CD4-positive, alpha-beta T cell (primary cell): ENCODE measurements at regions not wholly inside any gene's neighbourhood (a gene's known extent, or its start where the extent isn't known, plus 50 kb on each side); places are given as distances from the start of the nearest gene placed in this dataset.

Experiments used
- ATAC-seq: fragments of 200-7000 bp; cut with Tn5 transposase; one replicate; pipeline ENCODE4 v1.10.0; 2022; ENCODE audit warnings: mild to moderate bottlenecking; ENCODE audit not compliant: poor library complexity
- CTCF ChIA-PET: fragments of 350-600 bp; sonication (Branson Sonifier 250); formaldehyde crosslinking; loops from one replicate; lab custom pipeline; 2021; ENCODE audit warnings: antibody characterized with exemption, inconsistent platforms; lab: Charles Lee
- POLR2A ChIA-PET: fragments of 350-600 bp; sonication (Branson Sonifier 250); formaldehyde crosslinking; loops from one replicate; lab custom pipeline; 2021; ENCODE audit warnings: antibody characterized with exemption, inconsistent platforms; lab: Charles Lee
- DNase-seq, 14 experiments: peaks; one replicate each; pipeline ENCODE4 v3.0.0-alpha.2; 2013 to 2020; ENCODE audit warnings: mixed read lengths in 2 of 14
- H3K27ac ChIP-seq, 2 donors: one replicate each; pipeline versions ENCODE4 v1.5.1 to v1.7.0; 2013; ENCODE audit warnings: low read length in 2 of 2, low read depth in 1 of 2, mild to moderate bottlenecking in 1 of 2
- H3K27me3 ChIP-seq, 2 experiments: 1 replicate in 1 of 2; 2 replicates in 1 of 2; pipeline versions ENCODE4 v1.6.1 to v1.7.0; 2013; ENCODE audit warnings: low read length in 2 of 2, control low read depth in 1 of 2, mild to moderate bottlenecking in 1 of 2, moderate library complexity in 1 of 2; ENCODE audit not compliant: insufficient read depth in 2 of 2, control insufficient read depth in 1 of 2
- H3K36me3 ChIP-seq: one replicate; pipeline ENCODE4 v1.6.1; 2013; ENCODE audit warnings: low read length, control low read depth; ENCODE audit not compliant: insufficient read depth
- H3K4me1 ChIP-seq: one replicate; pipeline ENCODE4 v1.6.1; 2013; ENCODE audit warnings: low read length, control low read depth; ENCODE audit not compliant: insufficient read depth
- H3K4me3 ChIP-seq: one replicate; pipeline ENCODE4 v1.5.1; 2013; ENCODE audit warnings: mild to moderate bottlenecking, low read length, moderate library complexity
- H3K9me3 ChIP-seq, 2 experiments: 1 replicate in 1 of 2; 2 replicates in 1 of 2; pipeline versions ENCODE4 v1.6.1 to v1.7.0; 2013; ENCODE audit warnings: low read length in 2 of 2, mild to moderate bottlenecking in 2 of 2, control low read depth in 1 of 2, moderate library complexity in 1 of 2; ENCODE audit not compliant: control insufficient read depth in 1 of 2, insufficient read depth in 1 of 2
- H3K27ac Mint-ChIP-seq: one replicate; pipeline ENCODE4 v1.8.0; 2020; ENCODE audit warnings: mixed read lengths
- H3K27me3 Mint-ChIP-seq: one replicate; pipeline ENCODE4 v1.8.0; 2021; ENCODE audit warnings: mixed read lengths
- H3K36me3 Mint-ChIP-seq: one replicate; pipeline ENCODE4 v1.8.0; 2021; ENCODE audit warnings: low read depth, mixed read lengths
- H3K4me1 Mint-ChIP-seq: one replicate; pipeline ENCODE4 v1.8.0; 2021; ENCODE audit warnings: low read depth, mixed read lengths
- H3K4me3 Mint-ChIP-seq: one replicate; pipeline ENCODE4 v1.8.0; 2020; ENCODE audit warnings: mild to moderate bottlenecking, mixed read lengths
- H3K9me3 Mint-ChIP-seq: one replicate; pipeline ENCODE4 v1.8.0; 2020; ENCODE audit warnings: mixed read lengths
- intact Hi-C, 2 experiments: fragments of 100-400 bp; cut with DNase I in 1 of 2; cut with micrococcal nuclease in 1 of 2; formaldehyde crosslinking; loops; one replicate each; pipeline versions ENCODE4 v1.15.1 to v1.9.0; 2023 to 2025; cut with DNase I, micrococcal nuclease
- TF ChIP-seq, protein P1 (sequence below): fragments of 200-600 bp; IDR thresholded peaks from one replicate; pipeline ENCODE4 v1.8.0; 2022; ENCODE audit warnings: antibody characterized with exemption, mild to moderate bottlenecking

DNA sequence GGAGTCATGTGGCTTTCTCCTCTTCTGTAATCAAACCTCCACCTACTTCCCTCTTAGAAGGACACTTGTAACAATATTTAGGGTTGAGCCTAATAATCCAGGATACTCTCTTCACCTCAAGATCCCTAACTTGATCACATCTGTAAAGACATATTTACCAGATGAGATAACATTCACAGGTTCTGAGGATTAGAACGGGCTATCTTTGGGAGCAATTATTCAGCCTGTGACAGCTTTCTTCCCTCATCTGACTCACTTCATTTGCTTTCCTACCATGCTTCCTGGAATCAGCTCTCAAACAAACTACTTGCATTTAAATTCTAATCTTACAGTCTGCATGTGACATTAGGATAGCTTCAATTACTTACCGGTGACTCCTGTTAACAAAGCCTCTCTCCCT is 133.5 kb upstream of the NDST3 start:
- Histone ChIP-seq H3K4me1 (no peaks in the 10 kb centered on the region), H3K27ac (no peak overlapping the region), H3K4me3 (no peak overlapping the region), H3K27me3 (no peaks in the 10 kb centered on the region), H3K36me3 (no peaks in the 10 kb centered on the region), H3K9me3 (no peaks in the 10 kb centered on the region)
- no peak for DNase-seq
- TF ChIP-seq, protein P1, sequence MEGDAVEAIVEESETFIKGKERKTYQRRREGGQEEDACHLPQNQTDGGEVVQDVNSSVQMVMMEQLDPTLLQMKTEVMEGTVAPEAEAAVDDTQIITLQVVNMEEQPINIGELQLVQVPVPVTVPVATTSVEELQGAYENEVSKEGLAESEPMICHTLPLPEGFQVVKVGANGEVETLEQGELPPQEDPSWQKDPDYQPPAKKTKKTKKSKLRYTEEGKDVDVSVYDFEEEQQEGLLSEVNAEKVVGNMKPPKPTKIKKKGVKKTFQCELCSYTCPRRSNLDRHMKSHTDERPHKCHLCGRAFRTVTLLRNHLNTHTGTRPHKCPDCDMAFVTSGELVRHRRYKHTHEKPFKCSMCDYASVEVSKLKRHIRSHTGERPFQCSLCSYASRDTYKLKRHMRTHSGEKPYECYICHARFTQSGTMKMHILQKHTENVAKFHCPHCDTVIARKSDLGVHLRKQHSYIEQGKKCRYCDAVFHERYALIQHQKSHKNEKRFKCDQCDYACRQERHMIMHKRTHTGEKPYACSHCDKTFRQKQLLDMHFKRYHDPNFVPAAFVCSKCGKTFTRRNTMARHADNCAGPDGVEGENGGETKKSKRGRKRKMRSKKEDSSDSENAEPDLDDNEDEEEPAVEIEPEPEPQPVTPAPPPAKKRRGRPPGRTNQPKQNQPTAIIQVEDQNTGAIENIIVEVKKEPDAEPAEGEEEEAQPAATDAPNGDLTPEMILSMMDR: no peak
- Mint-ChIP-seq H3K36me3 (no peaks in the 10 kb centered on the region), H3K27ac (no peak overlapping the region), H3K4me1 (no peaks in the 10 kb centered on the region), H3K9me3 (peaks cover 3% of the 10 kb centered on the region), H3K27me3 (no peaks in the 10 kb centered on the region), H3K4me3 (no peak overlapping the region)
- POLR2A ChIA-PET: no interaction called here
- intact Hi-C loops: no loop called here
- CTCF ChIA-PET: no interaction called here
- no peak for ATAC-seq

DNA sequence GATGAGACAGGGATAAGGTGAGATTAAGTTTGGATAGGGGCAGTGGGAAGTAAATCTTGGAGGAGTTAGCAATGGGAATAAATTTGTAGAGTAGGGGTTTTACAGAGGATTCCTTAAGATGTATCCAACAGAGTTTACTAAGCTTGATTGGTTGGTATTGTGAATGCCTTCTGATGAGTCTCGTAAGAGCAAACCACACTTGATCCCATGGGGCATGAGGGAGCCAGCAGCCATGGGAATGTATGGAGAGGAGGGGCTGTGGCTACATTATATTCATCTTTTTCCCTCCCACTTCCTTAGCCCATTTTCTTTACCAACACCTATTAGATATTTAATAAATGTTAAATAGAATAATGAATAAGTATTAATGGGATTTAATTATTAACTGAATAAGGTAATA is 126.6 kb upstream of the NDST3 start:
- H3K36me3 Mint-ChIP-seq: no peaks in the 10 kb centered on the region
- Histone ChIP-seq H3K27ac (no peak overlapping the region), H3K36me3 (no peaks in the 10 kb centered on the region), H3K4me3 (no peak overlapping the region), H3K9me3 (no peaks in the 10 kb centered on the region), H3K4me1 (no peaks in the 10 kb centered on the region), H3K27me3 (no peaks in the 10 kb centered on the region)
- ChIA-PET CTCF (no interaction called here), POLR2A (no interaction called here)
- no peak for DNase-seq
- H3K4me3 Mint-ChIP-seq: no peak overlapping the region
- ATAC-seq: no peak
- intact Hi-C loops: no loop called here
- no peak overlapping the region for H3K27ac Mint-ChIP-seq
- H3K4me1 Mint-ChIP-seq: no peaks in the 10 kb centered on the region
- no peaks in the 10 kb centered on the region for H3K9me3 Mint-ChIP-seq
- H3K27me3 Mint-ChIP-seq: no peaks in the 10 kb centered on the region
- TF ChIP-seq, protein P1: no peak

DNA sequence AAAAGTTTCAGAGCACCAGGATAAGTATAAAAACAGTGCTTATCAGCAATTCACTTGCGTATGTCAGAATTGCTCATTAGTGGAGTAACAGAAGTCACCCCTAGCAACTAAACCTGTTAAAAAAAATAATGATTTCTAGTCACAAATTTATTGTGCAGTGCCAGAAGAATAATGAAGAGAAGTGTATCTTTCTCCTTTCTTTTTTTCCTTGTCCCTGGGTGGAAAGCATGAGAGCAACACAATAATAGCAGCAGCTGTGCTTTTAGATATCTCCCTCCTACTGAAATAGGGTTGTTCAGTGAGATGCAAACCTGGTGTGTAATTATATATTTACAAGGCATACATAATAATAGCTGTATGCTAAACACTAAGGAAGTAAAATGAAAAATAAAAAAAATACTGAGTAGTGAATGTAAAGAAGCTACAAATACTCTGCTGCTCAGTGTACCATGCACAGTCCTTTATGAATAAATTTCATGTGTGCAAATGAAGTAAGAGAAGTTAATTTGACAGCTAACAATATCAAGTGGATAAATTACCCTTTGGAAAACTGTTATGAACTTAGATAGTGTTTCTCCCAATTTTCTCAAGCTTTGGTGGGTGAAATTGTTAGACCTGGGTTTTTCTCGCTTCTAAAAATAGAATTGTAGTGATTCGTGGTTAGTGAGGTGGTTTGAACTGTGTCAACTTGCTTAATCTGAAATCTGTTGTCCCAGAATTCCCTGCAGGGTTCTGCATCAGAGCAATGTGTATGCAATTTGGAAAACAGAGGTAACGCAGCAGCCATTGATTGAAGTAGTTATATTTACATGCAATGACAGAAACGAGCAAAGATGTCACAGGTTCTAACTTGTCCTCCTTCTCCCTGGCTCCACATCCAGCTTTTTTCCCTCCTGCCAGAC is 125.7 kb upstream of the NDST3 start:
- Histone ChIP-seq H3K27ac (no peak overlapping the region), H3K4me3 (no peak overlapping the region), H3K27me3 (no peaks in the 10 kb centered on the region), H3K36me3 (no peaks in the 10 kb centered on the region), H3K4me1 (no peaks in the 10 kb centered on the region), H3K9me3 (no peaks in the 10 kb centered on the region)
- H3K27me3 Mint-ChIP-seq: no peaks in the 10 kb centered on the region
- TF ChIP-seq, protein P1: no peak
- no peaks in the 10 kb centered on the region for H3K9me3 Mint-ChIP-seq
- DNase-seq: no peak
- intact Hi-C loops: no loop called here
- H3K4me3 Mint-ChIP-seq: no peak overlapping the region
- no peak overlapping the region for H3K27ac Mint-ChIP-seq
- CTCF ChIA-PET: no interaction called here
- no peak for ATAC-seq
- POLR2A ChIA-PET: no interaction called here
- no peaks in the 10 kb centered on the region for H3K4me1 Mint-ChIP-seq
- H3K36me3 Mint-ChIP-seq: no peaks in the 10 kb centered on the region
